NCI-H187 (cell line): ENCODE measurements at regions not wholly inside any gene's neighbourhood (a gene's known extent, or its start where the extent isn't known, plus 50 kb on each side); places are given as distances from the start of the nearest gene placed in this dataset.
"Not testable (repeated sequence)": the region's sequence is repeated elsewhere in the genome, so short reads cannot be mapped to it uniquely, and the experiment has no call there.

Experiments used
- DNase-seq, 2 experiments: peaks; one replicate each; lab custom pipeline; 2025; lab: John Stamatoyannopoulos, UW

DNA sequence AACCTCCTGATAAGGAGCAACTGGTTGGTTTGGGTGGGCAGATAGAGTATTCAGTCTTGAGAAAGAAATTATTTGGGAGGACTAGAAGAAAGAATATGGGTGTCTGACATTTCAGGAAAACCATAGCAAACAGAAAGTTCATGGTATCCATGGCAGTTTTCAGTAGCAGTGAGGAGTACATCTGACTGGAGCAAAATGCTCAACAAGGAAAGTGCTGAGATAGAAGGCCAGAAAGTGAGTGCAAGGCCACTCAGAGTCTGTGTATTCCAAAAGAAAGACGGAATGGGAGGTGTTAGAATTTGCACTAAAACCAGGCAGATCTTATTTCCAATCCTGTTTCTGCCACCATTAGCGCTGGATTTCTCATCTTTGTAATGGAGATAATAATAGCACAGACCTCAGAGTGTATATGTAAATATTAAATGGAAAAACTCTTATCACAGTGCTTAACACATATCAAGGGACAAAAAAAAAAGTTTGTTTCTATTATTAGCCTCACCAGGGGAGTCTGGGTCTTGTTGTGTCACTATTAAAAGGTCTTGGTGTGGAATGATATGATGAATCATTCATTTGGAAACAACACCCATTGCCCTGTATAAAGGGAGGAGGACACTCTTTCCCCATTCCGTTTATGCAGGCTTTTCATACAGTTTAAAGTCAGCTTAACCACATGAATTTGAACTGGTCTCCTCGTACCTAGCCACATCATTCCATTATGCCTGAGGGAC, 349.8 kb downstream of the IPO8 start:
- DNase-seq: no peak

DNA sequence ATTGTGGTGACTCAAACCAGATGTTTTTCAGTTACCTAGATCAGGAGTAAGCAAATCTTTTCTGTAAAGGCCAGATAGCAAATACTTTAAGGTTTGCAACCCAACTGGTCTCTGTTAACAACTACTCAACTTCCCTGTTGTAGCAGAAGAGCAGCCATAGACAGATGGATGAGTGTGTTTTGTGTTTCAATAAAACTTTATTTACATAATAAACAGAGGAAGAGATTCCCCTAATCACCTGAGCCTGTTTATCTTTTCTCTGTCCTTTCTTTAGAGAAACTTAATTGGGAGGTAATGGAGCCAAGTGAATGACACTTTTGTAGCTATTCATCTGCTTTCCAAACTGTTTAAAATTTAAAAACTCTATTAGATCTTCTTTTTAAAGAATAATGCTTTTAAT, 365.1 kb downstream of the IPO8 start:
- no peak for DNase-seq

DNA sequence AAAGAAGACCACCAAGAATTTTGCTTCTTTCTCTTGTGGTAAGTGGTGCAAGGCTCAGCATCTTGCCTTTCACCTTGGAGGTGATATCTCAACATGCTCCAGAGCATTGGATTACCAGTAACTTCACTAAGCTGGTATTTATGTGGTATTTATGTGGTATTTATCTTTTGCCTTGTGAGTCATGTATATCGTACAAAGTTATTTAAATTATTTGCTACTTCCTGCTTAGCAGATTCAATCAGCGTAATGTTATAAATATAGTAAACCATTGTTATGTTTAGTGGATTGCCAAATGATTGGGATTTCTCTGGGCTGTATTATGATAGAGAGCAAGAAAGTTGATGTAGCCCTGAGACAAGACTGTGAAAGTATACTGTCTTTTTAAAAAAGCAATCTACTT, 366.4 kb downstream of the IPO8 start:
- no peak for DNase-seq

DNA sequence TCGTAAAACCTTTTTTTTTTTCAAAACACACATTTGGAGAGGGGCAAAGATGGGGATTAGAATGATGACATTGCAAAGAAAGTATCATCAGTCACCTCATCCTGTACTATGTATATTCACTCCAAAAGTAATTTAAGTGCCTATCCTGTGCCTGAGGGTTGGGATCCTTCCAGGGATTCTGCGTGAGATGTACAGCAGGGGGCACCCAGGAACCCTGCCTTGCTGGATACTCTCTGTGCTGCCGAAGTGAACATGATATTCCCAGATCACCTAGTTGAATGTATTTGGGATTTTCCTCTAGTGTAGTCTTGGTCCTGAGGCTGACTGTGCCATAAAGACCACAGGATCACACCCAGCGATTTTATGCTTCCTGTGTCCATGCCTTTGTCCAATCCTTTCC, 372.7 kb downstream of the IPO8 start:
- no peak for DNase-seq

DNA sequence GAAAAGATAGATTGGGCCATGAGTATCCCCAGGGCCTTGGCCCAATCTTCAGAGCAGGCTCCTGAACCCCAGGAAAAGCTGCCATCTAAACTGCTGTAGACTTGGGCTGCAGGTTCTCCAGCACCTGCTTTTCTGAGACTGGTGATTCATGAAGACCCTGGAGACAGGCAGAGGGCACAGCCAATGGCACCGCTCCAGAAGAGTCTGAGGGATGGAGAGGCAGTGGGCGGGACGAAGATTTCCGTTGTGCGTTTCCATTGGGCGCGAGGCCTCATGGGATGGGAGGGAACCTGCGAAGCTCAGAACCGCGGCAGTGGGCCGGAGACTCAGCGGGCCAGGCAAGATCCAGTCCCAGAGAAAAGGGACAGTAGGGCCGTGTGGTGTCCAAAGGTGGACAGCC, 375.1 kb downstream of the IPO8 start:
- DNase-seq: no peak

DNA sequence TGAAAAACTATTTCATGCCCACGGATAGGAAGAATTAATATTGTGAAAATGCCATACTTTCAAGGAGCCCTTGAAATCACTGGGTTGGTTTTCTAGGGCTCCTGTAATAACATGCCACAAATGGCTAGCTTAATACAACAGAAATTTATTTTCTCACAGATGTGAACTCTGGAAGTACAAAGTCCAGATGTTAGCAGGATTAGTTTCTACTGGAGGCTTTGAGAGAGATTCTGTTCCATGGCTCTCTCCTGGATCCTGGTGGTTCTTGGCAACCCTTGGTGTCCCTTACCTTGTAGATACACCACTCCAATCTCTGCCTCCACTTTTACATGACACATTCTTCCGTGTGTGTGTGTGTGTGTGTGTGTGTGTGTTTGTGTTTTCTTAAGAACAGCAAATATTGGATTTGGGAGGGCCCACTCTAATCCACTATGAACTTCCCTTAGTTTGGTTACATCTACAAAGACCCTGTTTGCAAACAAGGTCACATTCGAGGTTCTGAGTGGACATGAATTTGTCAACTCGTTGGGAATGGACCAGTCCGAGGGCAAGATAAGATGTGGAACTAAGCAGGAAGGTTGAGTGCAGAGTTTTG, 381.1 kb downstream of the IPO8 start:
- no peak for DNase-seq

DNA sequence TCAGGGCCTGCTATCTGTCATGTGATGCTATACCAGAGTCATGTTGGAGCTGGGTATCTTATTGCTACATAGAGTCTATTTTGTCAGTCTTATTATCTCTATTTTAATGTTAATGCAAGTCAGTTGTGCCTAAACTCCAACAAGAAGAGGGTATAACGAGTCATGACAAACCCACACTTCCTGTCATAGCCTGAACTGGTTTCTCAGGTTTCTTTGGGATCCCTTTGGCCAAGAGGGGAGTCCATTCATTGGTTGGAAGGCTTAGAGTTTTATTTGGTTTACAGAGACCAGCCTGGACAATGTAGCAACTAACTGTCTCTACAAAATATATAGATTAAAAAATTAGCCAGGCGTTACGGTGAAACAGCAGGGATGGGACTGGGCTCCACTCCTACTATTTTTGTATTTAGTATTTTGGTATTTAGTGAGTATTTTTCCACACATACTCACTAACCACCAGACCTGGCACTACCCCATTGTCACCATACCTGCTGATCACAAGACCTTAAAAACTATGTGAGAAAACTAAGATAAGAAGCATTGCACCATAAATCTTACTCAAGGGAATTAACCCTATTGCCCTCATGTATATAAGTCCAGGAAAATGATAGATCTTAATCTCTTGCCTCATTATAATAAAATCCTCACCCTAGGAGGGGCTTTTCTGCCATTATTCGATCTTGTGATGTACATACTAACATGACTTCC, 387.5 kb downstream of the IPO8 start:
- DNase-seq: no peak

DNA sequence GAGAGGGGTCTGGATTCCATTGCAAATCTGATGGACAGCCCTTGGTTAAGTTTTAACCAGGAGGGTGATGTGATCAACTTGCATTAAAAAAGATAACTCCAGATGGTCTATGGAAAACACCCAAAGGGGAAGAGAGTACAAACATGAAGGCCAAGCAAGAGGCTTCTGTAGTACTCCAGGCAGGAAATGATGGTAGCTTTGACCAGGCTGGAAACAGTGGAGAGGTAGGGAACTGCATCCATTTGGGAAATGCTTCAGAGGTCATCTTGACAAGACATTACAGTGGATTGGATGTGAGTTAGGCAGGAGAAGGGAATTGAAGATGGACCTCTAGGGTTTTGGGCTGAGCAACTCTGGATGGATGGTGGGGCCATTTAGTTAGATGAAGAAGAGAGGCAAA, 391.1 kb downstream of the IPO8 start:
- DNase-seq: no peak

DNA sequence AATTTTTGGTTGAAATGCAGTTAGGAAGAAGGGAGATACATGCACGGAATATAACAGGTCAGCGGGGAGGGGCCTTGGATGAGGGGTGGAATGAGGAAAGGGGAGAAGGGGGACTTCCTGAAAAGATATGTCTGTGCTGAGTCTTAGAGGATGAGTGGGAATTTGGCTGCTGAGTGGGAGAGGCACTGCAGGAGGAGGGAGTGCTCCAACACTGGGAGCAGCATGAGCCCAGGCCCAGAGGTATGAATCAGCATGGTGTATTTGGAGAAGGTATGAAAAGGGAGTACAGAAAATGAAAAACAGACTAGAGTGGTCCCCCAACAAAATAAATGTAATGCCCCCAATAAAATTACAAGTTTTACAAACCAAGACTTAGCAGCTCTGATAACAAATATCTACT, 394.4 kb downstream of the IPO8 start:
- DNase-seq: no peak

DNA sequence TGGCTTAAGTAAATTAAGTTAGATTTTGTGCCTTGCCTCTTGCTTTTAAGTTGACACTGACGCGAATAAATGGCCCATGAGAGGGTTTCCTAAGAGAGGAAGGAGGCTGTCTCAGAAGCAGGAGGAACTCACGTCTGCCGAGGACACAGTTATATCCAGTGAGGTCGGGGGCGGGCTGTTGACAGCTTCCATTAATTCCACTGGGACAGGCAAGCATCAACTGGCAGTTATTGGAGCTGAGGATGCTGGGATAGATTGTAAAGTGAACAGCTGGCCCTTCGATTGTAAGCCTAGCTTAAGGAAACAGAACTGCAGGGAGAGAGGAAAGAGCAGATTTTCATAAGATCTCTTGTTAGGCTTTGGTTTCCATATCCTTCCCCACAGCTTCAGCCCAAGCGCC, 399.2 kb downstream of the IPO8 start:
- DNase-seq: no peak

DNA sequence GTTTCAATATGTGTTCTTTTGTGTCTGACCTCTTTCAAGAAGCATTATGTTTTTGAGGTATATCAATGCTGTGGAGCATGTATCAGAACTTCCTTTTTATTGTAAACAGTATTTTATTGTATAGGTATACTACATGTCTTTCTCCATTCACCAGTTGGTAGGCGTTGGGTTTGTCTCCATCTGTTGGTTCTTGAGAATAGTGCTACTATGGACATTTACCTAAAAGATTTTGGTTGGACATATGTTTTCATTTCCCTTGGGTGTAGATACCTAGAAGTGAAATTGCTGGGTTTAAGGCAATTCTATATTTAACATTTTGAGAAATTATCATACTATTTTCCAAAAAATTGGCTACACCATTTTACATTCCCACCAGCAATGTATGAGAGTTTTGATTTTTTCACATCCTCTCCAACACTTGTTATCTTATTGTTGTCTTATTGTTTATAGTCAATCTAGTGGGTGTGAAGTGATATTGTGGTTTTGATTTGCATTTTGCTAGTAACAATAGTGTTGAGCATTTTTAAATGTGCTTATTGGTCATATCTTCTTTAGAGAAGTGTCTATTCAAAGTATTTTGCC, 409.2 kb downstream of the IPO8 start:
- DNase-seq: no peak

DNA sequence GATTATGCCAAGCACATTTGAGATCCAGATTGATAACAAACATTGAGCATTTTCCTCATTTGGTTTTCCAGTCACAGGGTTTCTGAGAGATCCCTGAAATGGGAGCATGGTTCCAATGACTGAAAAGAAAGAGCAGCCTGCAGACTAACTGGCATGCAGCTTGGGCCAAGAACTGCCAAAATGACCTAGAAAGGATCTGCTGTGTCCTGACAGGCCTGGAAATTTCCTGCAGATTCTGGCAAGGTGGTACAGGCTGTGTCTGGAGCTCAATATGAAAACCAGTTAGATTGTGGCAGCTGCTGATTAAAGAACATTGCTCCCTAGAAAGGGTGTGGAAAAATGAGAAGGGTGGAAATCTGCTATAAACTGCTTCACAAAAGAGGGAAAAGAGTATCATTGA, 417.3 kb downstream of the IPO8 start:
- DNase-seq: no peak

DNA sequence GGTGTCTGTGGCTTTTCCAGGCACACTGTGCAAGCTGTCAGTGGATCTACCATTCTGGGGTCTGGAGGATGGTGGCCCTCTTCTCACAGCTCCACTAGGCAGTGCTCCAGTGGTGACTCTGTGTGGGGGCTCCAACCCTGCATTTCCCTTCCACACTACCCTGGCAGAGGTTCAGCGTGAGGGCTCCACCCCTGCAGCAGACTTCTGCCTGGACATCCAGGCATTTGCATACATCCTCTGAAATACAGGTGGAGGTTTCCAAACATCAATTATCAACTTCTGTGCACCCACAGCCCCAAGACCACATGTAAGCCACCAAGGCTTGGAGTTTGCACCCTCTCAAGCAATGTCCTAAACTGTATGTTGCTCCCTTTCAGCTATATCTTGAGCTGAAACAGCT, 423.2 kb downstream of the IPO8 start:
- not testable (repeated sequence) for DNase-seq

DNA sequence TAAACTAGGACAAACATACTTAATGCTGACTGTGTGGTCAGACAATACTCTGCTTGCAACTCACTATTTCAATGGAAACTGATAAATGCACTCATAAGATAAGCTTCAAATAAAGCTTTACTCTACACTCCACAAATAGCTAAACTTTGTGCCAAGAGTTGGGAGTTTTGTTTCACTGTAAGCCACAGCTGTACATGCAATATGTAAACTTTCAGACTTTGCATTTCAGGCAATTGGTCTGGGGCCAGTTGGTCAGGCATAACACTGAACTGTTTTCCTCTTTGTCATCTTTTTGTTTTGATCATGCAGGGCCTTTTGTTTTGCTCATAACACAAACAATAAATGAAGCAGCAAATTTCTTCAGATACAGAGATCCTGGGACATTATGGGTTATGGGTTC, 426.2 kb downstream of the IPO8 start:
- no peak for DNase-seq

DNA sequence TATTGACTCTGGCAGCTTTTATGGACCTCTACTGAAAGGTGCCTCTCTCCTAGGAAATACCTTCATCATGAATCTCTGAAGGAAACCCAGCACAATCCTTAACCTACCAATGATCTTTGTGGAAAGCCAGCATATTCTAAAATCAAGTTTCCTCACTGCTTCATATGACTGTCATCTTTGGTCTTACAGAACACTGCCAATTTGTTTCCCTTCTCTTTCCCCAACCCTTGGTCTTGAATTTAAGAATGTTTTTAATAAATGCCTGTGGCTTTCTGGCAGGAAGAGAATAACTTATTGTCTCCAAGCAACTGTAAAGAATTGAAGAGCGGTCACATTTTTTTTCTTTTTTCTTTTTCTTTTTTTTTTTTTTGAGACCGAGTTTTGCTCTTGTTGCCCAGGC, 427.6 kb downstream of the IPO8 start:
- no peak for DNase-seq

DNA sequence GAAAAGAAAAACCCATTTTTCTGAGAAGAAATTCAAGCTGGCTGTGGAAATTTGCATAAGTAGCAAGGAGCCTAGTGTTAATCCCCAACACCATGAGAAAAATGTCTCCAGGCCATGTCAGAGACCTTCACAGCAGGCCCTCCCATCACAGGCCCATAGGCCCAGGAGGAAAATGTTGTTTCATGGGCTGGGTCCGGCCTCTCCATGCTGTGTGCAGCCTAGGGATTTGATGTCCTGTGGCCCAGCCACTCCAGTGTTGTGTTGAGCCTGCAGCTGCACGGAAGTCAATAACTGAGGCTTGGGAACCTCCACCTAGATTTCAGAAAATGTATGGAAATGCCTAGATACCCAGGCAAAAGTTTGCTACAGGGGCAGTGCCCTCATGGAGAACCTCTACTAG, 432.2 kb downstream of the IPO8 start:
- DNase-seq: no peak

DNA sequence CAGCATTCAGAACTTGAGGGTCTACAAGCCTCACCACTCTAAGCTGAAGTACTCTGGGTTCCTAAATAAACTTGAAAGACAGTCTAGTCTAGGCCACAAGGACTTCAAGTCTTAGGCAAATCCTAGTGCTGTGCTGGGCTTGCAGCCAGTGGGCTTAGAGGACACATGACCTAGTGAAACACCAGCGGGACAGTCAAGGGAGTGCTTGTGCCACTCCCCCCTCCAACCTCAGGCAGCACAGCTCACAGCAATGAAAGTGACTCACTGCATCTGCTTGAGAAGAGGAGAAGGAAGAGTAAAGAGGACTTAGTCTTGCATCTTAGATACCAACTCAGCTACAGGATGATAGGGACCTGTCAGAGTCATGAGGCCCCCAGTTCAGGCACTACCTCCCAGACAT, 438.1 kb downstream of the IPO8 start:
- DNase-seq: no peak

DNA sequence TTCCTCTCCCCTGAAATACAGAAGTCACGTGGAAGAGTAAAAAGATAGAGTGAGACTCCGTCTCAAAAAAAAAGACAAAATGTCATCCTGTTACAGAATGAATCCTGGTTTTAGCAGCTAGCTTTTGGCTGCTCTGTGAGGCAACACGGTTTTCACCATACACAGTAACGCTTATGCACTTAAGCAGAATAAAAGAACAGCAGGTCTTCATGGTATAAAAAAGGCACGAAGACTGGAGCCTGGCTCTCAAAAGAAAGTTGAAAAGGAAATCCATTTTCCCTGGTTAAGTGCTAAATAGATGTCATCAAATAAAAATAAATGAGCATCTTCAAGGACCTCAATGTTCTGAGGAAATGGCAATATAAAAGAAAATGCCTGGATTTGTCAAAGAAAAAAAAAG, 444.1 kb downstream of the IPO8 start:
- no peak for DNase-seq

DNA sequence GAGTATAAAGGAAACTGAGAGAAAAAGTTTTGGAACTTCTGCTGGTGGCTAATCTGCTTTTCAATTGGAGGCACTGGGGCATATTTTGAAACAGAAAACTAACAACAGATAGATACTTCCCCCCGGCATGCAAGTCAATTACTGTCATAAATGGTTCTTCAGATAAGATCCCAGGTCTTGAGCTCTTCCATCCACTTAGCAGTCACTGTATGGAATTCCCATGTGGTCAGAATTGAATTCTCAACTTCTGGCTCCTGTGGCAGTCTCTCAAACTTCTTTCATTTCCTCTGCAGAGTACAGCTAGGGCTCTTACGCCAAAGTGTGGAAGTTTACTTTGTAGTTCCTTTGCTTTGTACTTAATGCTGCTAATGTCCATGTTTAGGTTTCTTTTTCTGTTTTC, 452.2 kb downstream of the IPO8 start:
- DNase-seq: no peak

DNA sequence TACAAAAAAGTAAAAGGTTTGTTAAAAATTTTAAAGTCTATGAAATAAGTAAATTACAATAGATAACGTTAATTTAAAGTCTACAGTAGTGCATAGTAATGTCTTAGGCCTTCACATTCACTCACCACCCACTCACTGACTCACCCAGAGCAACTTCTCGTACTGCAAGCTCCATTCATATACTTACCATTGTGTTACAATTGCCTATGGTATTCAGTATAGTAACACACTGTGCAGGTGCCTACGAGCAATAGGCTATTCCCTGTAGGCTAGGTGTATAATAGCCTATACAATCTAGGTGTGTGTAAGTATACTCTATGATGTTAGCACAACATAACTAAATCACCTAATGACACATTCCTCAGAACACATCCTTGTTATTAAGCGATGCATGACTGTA, 435.3 kb upstream of the TMTC1 start:
- no peak for DNase-seq

DNA sequence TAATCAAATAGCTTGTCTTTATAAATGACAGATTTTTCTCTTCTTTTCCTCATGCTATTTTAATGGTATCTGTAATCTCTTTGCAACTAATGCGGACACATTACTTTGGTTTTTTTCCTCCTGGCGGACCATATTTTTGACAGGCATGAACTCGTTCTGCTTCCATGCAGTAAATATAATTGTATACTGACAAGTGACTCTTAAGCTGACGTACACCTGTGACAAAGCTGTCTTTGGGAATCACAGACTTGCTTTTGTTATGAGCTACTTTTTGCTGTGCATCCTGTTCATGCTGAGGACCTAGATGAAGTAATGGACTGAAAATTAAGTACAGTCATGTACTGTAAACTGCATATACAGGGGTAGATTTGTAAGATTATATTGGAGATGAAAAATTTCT, 434.3 kb upstream of the TMTC1 start:
- no peak for DNase-seq

DNA sequence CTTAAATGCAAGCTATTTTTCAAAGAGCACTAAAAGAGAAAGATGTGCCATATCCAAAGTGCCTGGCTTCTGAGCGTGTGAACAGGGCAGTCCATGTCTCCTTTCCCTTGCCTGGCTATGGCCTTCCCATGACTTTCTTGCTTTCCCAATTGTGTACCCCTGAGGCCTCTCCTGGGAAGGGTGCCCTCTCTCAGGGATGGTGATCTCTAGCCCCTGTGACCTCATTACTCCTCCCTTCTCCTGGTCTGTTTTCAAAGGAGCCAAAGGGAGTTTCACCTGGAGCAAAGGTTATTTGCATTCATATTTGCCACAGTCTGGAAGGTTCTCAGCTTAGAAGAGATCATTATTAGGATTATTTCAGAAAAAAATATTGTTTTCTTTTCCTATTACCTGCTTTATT, 429.4 kb upstream of the TMTC1 start:
- no peak for DNase-seq

DNA sequence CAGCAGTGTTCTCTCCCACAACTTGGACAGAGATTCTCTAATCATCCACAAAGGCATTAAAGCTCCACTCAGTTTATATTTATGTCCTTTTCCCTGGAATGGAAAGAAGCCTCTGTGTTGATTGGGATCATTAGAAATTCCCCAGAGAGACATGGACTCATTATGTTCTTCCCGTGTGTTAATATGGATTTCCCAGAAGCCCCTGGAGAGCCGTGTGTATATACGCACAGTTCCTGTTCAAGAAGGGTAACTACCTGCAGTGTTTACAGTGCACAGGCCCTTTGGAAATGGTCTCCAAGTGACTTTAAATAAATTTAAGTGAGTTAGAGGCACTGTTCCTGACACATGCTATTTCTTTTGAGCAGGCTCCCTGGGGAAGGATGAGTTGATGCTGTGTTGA, 428.0 kb upstream of the TMTC1 start:
- no peak for DNase-seq
